HEK293 (cell line): ENCODE measurements at regions not wholly inside any gene's neighbourhood (a gene's known extent, or its start where the extent isn't known, plus 50 kb on each side); places are given as distances from the start of the nearest gene placed in this dataset.

Source experiments
- CTCF ChIA-PET: fragments of 350-600 bp; formaldehyde crosslinking; extraction: SDS; loops from one replicate; lab custom pipeline; 2021; ENCODE audit warnings: antibody characterized with exemption; lab: Yijun Ruan, JAX
- POLR2A ChIA-PET: fragments of 300-600 bp; formaldehyde crosslinking; extraction: SDS; loops from one replicate; lab custom pipeline; 2020; ENCODE audit warnings: antibody characterized with exemption, inconsistent platforms; lab: Yijun Ruan, JAX
- H3K27ac ChIP-seq: fragments of 200-500 bp; sonication (Bioruptor generic); 2 replicates; pipeline ENCODE4 v1.5.1; 2014; ENCODE audit warnings: low read depth, low read length, control low read depth, inconsistent platforms; ENCODE audit errors: extremely low read depth
- H3K36me3 ChIP-seq, 2 experiments: fragments of 200-500 bp in 1 of 2; sonication (Bioruptor generic) in 1 of 2; 1 replicate in 1 of 2; 2 replicates in 1 of 2; pipeline ENCODE4 v1.5.1; 2014 to 2017; ENCODE audit warnings: inconsistent platforms in 2 of 2, low read length in 2 of 2; ENCODE audit not compliant: control insufficient read depth in 2 of 2, insufficient read depth in 1 of 2
- H3K4me1 ChIP-seq: fragments of 200-500 bp; sonication (Bioruptor generic); 2 replicates; pipeline ENCODE4 v1.5.1; 2014; ENCODE audit warnings: mild to moderate bottlenecking, low read length, inconsistent platforms; ENCODE audit not compliant: control insufficient read depth, insufficient read depth
- H3K4me3 ChIP-seq: 2 replicates; pipeline ENCODE4 v1.5.1; 2011; ENCODE audit warnings: low read depth, mild to moderate bottlenecking, control low read depth, low read length, moderate library complexity
- H3K9me3 ChIP-seq: fragments of 200-500 bp; sonication (Bioruptor generic); 2 replicates; pipeline ENCODE4 v1.5.1; 2014; ENCODE audit warnings: low read depth, low read length, inconsistent platforms; ENCODE audit not compliant: control insufficient read depth, insufficient read depth
- EGR2 ChIP-seq: fragments of 450-650 bp; formaldehyde crosslinking; IDR thresholded peaks from 2 replicates; pipeline ENCODE4 v1.5.1; 2016; ENCODE audit warnings: low read depth, missing biosample characterization, missing genetic modification characterization
- GLI4 ChIP-seq: fragments of 450-650 bp; formaldehyde crosslinking; IDR thresholded peaks from 2 replicates; pipeline ENCODE4 v1.5.1; 2016; ENCODE audit warnings: missing biosample characterization, missing genetic modification characterization
- KLF1 ChIP-seq: fragments of 450-650 bp; formaldehyde crosslinking; IDR thresholded peaks from 2 replicates; pipeline ENCODE4 v1.5.1; 2016; ENCODE audit warnings: missing biosample characterization, missing genetic modification characterization
- SETDB1 ChIP-seq: IDR thresholded peaks from one replicate; pipeline ENCODE4 v1.6.1; 2017; ENCODE audit warnings: mild to moderate bottlenecking, low read length, moderate library complexity, mixed read lengths; ENCODE audit not compliant: insufficient read length
- SP2 ChIP-seq: fragments of 450-650 bp; formaldehyde crosslinking; IDR thresholded peaks from 2 replicates; pipeline ENCODE4 v1.5.1; 2016; ENCODE audit warnings: missing biosample characterization, missing genetic modification characterization
- ZBTB7A ChIP-seq: fragments of 450-650 bp; formaldehyde crosslinking; IDR thresholded peaks from 2 replicates; pipeline ENCODE4 v1.5.1; 2016; ENCODE audit warnings: low read depth, missing biosample characterization, missing genetic modification characterization
- ZNF10 ChIP-seq: fragments of 450-650 bp; formaldehyde crosslinking; IDR thresholded peaks from 2 replicates; pipeline ENCODE4 v1.5.1; 2017; ENCODE audit warnings: missing biosample characterization, missing genetic modification characterization
- ZNF132 ChIP-seq: fragments of 450-650 bp; formaldehyde crosslinking; IDR thresholded peaks from 2 replicates; pipeline ENCODE4 v1.5.1; 2017; ENCODE audit warnings: missing biosample characterization, missing genetic modification characterization, borderline replicate concordance
- ZNF16 ChIP-seq: fragments of 450-650 bp; formaldehyde crosslinking; IDR thresholded peaks from 2 replicates; pipeline ENCODE4 v1.5.1; 2016; ENCODE audit warnings: low read depth, missing biosample characterization, missing genetic modification characterization
- ZNF174 ChIP-seq: fragments of 450-650 bp; formaldehyde crosslinking; IDR thresholded peaks from 2 replicates; pipeline ENCODE4 v1.5.0; 2017; ENCODE audit warnings: missing biosample characterization, mild to moderate bottlenecking, missing genetic modification characterization
- ZNF2 ChIP-seq: fragments of 450-650 bp; formaldehyde crosslinking; IDR thresholded peaks from 2 replicates; pipeline ENCODE4 v1.5.1; 2016; ENCODE audit warnings: missing biosample characterization, missing genetic modification characterization
- ZNF239 ChIP-seq: fragments of 450-650 bp; formaldehyde crosslinking; IDR thresholded peaks from 2 replicates; pipeline ENCODE4 v1.5.1; 2016; ENCODE audit warnings: missing biosample characterization, missing genetic modification characterization
- ZNF350 ChIP-seq: fragments of 450-650 bp; formaldehyde crosslinking; IDR thresholded peaks from 2 replicates; pipeline ENCODE4 v1.5.0; 2017; ENCODE audit warnings: missing biosample characterization, mild to moderate bottlenecking, missing genetic modification characterization
- ZNF473 ChIP-seq: fragments of 450-650 bp; formaldehyde crosslinking; IDR thresholded peaks from 2 replicates; pipeline ENCODE4 v1.5.1; 2017; ENCODE audit warnings: missing biosample characterization, missing genetic modification characterization
- ZNF501 ChIP-seq: fragments of 450-650 bp; formaldehyde crosslinking; IDR thresholded peaks from 2 replicates; pipeline ENCODE4 v1.5.1; 2016; ENCODE audit warnings: missing biosample characterization, missing genetic modification characterization
- ZNF514 ChIP-seq: fragments of 450-650 bp; formaldehyde crosslinking; IDR thresholded peaks from 2 replicates; pipeline ENCODE4 v1.5.1; 2016; ENCODE audit warnings: missing biosample characterization, missing genetic modification characterization
- ZNF560 ChIP-seq: fragments of 450-650 bp; formaldehyde crosslinking; IDR thresholded peaks from 2 replicates; pipeline ENCODE4 v1.5.1; 2017; ENCODE audit warnings: missing biosample characterization, missing genetic modification characterization, borderline replicate concordance
- ZNF571 ChIP-seq: fragments of 450-650 bp; formaldehyde crosslinking; IDR thresholded peaks from 2 replicates; pipeline ENCODE4 v1.5.0; 2017; ENCODE audit warnings: missing biosample characterization, missing genetic modification characterization
- ZNF596 ChIP-seq: fragments of 450-650 bp; IDR thresholded peaks from 2 replicates; pipeline ENCODE4 v1.5.0; 2018; ENCODE audit warnings: missing biosample characterization, mild to moderate bottlenecking, missing genetic modification characterization, moderate library complexity
- ZNF654 ChIP-seq: fragments of 450-650 bp; formaldehyde crosslinking; IDR thresholded peaks from 2 replicates; pipeline ENCODE4 v1.5.1; 2016; ENCODE audit warnings: low read depth, missing biosample characterization, missing genetic modification characterization
- ZNF664 ChIP-seq: fragments of 450-650 bp; formaldehyde crosslinking; IDR thresholded peaks from 2 replicates; pipeline ENCODE4 v1.5.1; 2016; ENCODE audit warnings: missing biosample characterization, missing genetic modification characterization
- ZNF701 ChIP-seq: fragments of 450-650 bp; formaldehyde crosslinking; IDR thresholded peaks from 2 replicates; pipeline ENCODE4 v1.5.1; 2016; ENCODE audit warnings: missing biosample characterization, missing genetic modification characterization
- ZNF768 ChIP-seq: fragments of 450-650 bp; formaldehyde crosslinking; IDR thresholded peaks from 2 replicates; pipeline ENCODE4 v1.5.1; 2018; ENCODE audit warnings: missing biosample characterization, mild to moderate bottlenecking, missing genetic modification characterization
- ZNF777 ChIP-seq: fragments of 450-650 bp; formaldehyde crosslinking; IDR thresholded peaks from 2 replicates; pipeline ENCODE4 v1.5.1; 2017; ENCODE audit warnings: missing biosample characterization, missing genetic modification characterization, borderline replicate concordance
- ZNF843 ChIP-seq: fragments of 450-650 bp; formaldehyde crosslinking; IDR thresholded peaks from 2 replicates; pipeline ENCODE4 v1.5.1; 2016; ENCODE audit warnings: missing biosample characterization, missing genetic modification characterization
- TF ChIP-seq, protein P1 (sequence below): IDR thresholded peaks from 2 replicates; pipeline ENCODE4 v1.6.1; 2011; ENCODE audit warnings: mild to moderate bottlenecking, low read depth, low read length, borderline replicate concordance
- TF ChIP-seq, protein P2 (sequence below): fragments of 450-650 bp; formaldehyde crosslinking; IDR thresholded peaks from 2 replicates; pipeline ENCODE4 v1.5.0; 2017; ENCODE audit warnings: missing biosample characterization, missing genetic modification characterization, borderline replicate concordance
- TF ChIP-seq, protein P3 (sequence below): fragments of 450-650 bp; formaldehyde crosslinking; IDR thresholded peaks from 2 replicates; pipeline ENCODE4 v1.5.1; 2017; ENCODE audit warnings: missing biosample characterization, missing genetic modification characterization
- TF ChIP-seq, protein P4 (sequence below): fragments of 450-650 bp; formaldehyde crosslinking; IDR thresholded peaks from 2 replicates; pipeline ENCODE4 v1.5.1; 2017; ENCODE audit warnings: missing biosample characterization, missing genetic modification characterization
- TF ChIP-seq, protein P5 (sequence below): fragments of 450-650 bp; formaldehyde crosslinking; IDR thresholded peaks from 2 replicates; pipeline ENCODE4 v1.5.1; 2017; ENCODE audit warnings: missing biosample characterization, mild to moderate bottlenecking, missing genetic modification characterization, moderate library complexity
- TF ChIP-seq, protein P6 (sequence below): fragments of 450-650 bp; formaldehyde crosslinking; IDR thresholded peaks from 2 replicates; pipeline ENCODE4 v1.5.1; 2016; ENCODE audit warnings: missing biosample characterization, missing genetic modification characterization

DNA sequence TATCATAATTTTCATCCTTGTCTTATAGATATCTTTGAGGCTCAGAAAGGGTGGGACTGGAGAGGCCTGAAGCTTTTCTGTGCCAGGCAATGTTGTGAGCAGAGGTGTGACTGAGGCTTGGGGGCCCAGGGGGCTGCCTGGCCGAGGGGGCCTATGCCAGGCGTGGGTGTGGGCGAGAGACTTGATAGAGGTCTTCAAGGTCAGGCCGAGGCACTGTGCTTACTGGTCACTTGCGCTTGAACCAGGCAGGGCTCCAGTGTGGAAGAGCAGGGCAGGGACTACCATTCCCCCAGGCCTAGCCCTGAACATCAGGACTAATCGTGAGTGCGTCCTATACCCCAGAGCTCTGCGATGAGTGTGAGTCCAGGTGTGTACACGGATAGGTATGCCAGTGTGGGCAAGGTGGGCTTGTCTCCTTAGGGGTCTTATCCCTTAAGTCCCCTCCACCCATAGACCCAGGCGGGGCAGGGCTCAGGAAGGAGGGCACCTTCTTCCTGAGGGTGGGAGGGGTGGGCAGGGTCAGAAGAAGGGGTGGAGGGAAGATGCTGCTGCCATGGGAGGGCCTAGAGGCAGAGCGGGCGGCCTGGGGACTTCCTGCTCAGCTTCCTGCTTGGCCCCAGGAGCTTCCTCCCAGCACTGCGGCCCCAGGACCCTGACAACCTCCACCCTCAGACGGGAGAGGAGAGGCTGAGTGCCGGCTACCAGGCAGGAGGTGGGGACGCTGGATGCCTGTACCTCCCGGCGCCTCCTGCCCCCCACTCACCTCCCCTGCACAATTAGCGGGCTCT lies 84.7 kb downstream of the LINGO1 start:
- H3K4me3 ChIP-seq, result no peak overlapping the region

DNA sequence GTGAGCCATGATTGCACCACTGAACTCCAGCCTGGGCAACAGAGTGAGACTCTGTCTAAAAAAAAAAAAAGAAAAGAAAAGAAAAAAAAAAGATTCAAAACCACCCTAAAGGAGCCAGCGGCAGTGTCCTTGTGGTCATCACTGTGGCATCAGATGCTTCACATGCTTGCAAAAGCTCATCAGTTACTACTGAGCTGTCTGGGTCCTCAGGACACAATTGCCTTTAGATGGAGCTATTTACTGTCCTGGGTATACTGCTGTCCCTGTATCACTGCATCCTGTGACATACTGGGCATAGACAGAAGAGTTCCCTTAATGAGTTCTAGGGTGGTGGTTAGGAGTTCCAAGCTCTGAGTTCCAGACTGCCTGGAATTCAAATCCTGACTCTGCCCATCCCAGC lies 85.8 kb downstream of the LINGO1 start:
- ChIA-PET CTCF (interaction anchor here (0.6 to 1.9 kb wide), 7 partner anchors 12 to 524 kb away, joined by 3 to 6 read pairs (median 4); no protein-coding TSS in a partner anchor), POLR2A (interaction anchor here (0.6 to 0.8 kb wide), 3 partner anchors 33 to 606 kb away, joined by 3 to 4 read pairs (median 3); no protein-coding TSS in a partner anchor)
- no peak overlapping the region for H3K4me3 ChIP-seq
- no peaks in the 10 kb centered on the region for H3K36me3 ChIP-seq
- no peak overlapping the region for H3K27ac ChIP-seq
- no peaks in the 10 kb centered on the region for H3K4me1 ChIP-seq
- no peaks in the 10 kb centered on the region for H3K9me3 ChIP-seq
- no peak for TF ChIP-seq ZNF701 (tag by site-specific recombination)
- no peak for TF ChIP-seq ZNF2 (tag by site-specific recombination)
- TF ChIP-seq ZNF16 (tag by site-specific recombination), result no peak
- no peak for TF ChIP-seq ZNF571 (tag by site-specific recombination)
- TF ChIP-seq ZNF768 (tag by site-specific recombination), result no peak
- no peak for TF ChIP-seq EGR2
- TF ChIP-seq KLF1 (tag by site-specific recombination), result no peak
- TF ChIP-seq, protein P1, sequence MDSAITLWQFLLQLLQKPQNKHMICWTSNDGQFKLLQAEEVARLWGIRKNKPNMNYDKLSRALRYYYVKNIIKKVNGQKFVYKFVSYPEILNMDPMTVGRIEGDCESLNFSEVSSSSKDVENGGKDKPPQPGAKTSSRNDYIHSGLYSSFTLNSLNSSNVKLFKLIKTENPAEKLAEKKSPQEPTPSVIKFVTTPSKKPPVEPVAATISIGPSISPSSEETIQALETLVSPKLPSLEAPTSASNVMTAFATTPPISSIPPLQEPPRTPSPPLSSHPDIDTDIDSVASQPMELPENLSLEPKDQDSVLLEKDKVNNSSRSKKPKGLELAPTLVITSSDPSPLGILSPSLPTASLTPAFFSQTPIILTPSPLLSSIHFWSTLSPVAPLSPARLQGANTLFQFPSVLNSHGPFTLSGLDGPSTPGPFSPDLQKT, result no peak
- TF ChIP-seq, protein P2, sequence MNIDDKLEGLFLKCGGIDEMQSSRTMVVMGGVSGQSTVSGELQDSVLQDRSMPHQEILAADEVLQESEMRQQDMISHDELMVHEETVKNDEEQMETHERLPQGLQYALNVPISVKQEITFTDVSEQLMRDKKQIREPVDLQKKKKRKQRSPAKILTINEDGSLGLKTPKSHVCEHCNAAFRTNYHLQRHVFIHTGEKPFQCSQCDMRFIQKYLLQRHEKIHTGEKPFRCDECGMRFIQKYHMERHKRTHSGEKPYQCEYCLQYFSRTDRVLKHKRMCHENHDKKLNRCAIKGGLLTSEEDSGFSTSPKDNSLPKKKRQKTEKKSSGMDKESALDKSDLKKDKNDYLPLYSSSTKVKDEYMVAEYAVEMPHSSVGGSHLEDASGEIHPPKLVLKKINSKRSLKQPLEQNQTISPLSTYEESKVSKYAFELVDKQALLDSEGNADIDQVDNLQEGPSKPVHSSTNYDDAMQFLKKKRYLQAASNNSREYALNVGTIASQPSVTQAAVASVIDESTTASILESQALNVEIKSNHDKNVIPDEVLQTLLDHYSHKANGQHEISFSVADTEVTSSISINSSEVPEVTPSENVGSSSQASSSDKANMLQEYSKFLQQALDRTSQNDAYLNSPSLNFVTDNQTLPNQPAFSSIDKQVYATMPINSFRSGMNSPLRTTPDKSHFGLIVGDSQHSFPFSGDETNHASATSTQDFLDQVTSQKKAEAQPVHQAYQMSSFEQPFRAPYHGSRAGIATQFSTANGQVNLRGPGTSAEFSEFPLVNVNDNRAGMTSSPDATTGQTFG (tag by site-specific recombination), result no peak
- TF ChIP-seq ZNF473 (tag by site-specific recombination), result no peak
- no peak for TF ChIP-seq SETDB1
- TF ChIP-seq, protein P3, sequence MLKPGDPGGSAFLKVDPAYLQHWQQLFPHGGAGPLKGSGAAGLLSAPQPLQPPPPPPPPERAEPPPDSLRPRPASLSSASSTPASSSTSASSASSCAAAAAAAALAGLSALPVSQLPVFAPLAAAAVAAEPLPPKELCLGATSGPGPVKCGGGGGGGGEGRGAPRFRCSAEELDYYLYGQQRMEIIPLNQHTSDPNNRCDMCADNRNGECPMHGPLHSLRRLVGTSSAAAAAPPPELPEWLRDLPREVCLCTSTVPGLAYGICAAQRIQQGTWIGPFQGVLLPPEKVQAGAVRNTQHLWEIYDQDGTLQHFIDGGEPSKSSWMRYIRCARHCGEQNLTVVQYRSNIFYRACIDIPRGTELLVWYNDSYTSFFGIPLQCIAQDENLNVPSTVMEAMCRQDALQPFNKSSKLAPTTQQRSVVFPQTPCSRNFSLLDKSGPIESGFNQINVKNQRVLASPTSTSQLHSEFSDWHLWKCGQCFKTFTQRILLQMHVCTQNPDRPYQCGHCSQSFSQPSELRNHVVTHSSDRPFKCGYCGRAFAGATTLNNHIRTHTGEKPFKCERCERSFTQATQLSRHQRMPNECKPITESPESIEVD (tag by site-specific recombination), result no peak
- TF ChIP-seq, protein P4, sequence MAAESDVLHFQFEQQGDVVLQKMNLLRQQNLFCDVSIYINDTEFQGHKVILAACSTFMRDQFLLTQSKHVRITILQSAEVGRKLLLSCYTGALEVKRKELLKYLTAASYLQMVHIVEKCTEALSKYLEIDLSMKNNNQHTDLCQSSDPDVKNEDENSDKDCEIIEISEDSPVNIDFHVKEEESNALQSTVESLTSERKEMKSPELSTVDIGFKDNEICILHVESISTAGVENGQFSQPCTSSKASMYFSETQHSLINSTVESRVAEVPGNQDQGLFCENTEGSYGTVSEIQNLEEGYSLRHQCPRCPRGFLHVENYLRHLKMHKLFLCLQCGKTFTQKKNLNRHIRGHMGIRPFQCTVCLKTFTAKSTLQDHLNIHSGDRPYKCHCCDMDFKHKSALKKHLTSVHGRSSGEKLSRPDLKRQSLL, result no peak
- no peak for TF ChIP-seq ZNF664
- no peak for TF ChIP-seq ZNF10
- TF ChIP-seq ZNF514 (tag by site-specific recombination), result no peak
- TF ChIP-seq ZNF843 (tag by site-specific recombination), result no peak

More for the DNA sequence above, 84.7 kb downstream of the LINGO1 start:
- ChIA-PET POLR2A (no interaction called here), CTCF (interaction anchor here (0.5 to 1.9 kb wide), 4 partner anchors 310 to 455 kb away, joined by 3 to 6 read pairs (median 4); no protein-coding TSS in a partner anchor)
- H3K9me3 ChIP-seq, result no peaks in the 10 kb centered on the region
- TF ChIP-seq GLI4 (tag by site-specific recombination) (no peak), ZNF174 (tag by site-specific recombination) (no peak), SP2 (tag by site-specific recombination) (no peak), ZNF132 (tag by site-specific recombination) (no peak), ZNF777 (tag by site-specific recombination) (no peak), ZNF654 (tag by site-specific recombination) (no peak), ZBTB7A (tag by site-specific recombination) (no peak), ZNF501 (no peak), ZNF560 (tag by site-specific recombination) (no peak), ZNF239 (tag by site-specific recombination) (no peak), ZNF596 (tag by site-specific recombination) (no peak), ZNF350 (tag by site-specific recombination) (no peak)
- TF ChIP-seq, protein P5, sequence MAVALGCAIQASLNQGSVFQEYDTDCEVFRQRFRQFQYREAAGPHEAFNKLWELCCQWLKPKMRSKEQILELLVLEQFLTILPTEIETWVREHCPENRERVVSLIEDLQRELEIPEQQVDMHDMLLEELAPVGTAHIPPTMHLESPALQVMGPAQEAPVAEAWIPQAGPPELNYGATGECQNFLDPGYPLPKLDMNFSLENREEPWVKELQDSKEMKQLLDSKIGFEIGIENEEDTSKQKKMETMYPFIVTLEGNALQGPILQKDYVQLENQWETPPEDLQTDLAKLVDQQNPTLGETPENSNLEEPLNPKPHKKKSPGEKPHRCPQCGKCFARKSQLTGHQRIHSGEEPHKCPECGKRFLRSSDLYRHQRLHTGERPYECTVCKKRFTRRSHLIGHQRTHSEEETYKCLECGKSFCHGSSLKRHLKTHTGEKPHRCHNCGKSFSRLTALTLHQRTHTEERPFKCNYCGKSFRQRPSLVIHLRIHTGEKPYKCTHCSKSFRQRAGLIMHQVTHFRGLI (tag by site-specific recombination), result no peak
- TF ChIP-seq, protein P6, sequence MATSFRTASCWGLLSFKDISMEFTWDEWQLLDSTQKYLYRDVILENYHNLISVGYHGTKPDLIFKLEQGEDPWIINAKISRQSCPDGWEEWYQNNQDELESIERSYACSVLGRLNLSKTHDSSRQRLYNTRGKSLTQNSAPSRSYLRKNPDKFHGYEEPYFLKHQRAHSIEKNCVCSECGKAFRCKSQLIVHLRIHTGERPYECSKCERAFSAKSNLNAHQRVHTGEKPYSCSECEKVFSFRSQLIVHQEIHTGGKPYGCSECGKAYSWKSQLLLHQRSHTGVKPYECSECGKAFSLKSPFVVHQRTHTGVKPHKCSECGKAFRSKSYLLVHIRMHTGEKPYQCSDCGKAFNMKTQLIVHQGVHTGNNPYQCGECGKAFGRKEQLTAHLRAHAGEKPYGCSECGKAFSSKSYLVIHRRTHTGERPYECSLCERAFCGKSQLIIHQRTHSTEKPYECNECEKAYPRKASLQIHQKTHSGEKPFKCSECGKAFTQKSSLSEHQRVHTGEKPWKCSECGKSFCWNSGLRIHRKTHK (tag by site-specific recombination), result no peak
- H3K27ac ChIP-seq, result no peak overlapping the region
- H3K4me1 ChIP-seq, result no peaks in the 10 kb centered on the region
- no peaks in the 10 kb centered on the region for H3K36me3 ChIP-seq
